ENCODE measurements at regions not wholly inside any gene's neighbourhood (a gene's known extent, or its start where the extent isn't known, plus 50 kb on each side); places are given as distances from the start of the nearest gene placed in this dataset.

DNA sequence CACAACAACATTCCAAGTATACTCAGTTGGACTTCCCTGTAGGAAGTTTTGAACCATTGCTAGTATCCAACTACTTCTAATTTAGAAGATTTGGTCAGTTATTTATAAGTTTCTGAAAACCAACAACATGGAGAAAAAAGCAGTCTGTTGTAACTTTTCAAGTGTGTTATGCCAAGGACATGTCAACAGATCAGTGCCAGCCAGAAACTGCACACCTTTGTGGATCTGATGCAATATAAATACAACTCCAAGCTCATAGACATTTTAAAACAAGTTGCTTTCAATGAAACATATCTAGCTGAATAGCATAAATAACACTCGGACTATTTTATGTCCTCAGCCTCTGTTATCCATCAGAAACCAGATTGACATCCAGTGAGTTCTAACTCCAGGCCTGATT, 58.3 kb upstream of the CARMIL1 start:
- WGBS, 2 experiments (ENCODE audit: insufficient coverage in 2 of 2): no CpG with 5 or more reads among the region's 1 CpG
- H3K4me1 ChIP-seq (ENCODE audit: control insufficient read depth, insufficient read depth, low read length, poor library complexity, severe bottlenecking): peaks cover 19% of the 10 kb centered on the region
- no peak overlapping the region for H3K27ac ChIP-seq (ENCODE audit: low read depth, low read length, severe bottlenecking)
- no peak overlapping the region for H3K4me3 ChIP-seq (ENCODE audit: extremely low read depth, insufficient read depth, low read length, poor library complexity, severe bottlenecking)
- no peaks in the 10 kb centered on the region for H3K36me3 ChIP-seq (ENCODE audit: control insufficient read depth, insufficient read depth, low read length)
- H3K9me3 ChIP-seq (ENCODE audit: control insufficient read depth, low read length): no peaks in the 10 kb centered on the region

DNA sequence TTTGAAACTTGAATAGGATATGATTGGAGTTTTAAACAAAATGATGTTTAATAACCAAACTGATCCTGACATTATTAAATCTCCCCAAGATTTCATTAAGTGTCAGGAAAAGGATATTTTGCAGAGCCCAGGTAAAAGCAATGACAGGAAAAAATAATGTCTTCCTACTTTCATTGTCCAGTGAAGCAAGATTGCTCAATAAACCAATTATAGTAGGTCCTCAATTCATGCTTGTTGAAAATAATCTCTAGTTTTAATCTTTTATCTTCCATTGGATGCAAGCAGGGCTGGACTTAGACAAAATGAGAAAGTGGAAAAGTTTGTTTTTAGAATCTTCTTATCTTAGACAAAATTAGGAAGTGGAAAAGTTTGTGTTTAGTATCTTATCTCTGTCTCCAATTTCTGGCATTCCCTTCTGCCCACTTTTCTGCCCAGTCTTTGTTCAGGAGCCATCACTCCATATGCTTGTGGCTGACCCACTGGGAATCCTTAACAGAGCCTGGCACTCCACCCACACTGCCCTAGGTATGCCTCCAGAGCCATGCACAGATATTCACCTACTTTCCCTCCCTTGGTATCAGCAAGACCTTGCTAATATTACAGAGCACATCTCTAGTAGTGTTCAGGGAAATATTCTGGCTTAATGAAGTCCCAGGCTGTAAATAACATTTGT, 57.0 kb upstream of the CARMIL1 start:
- H3K36me3 ChIP-seq (ENCODE audit: control insufficient read depth, insufficient read depth, low read length): no peaks in the 10 kb centered on the region
- no peak overlapping the region for H3K27ac ChIP-seq (ENCODE audit: low read depth, low read length, severe bottlenecking)
- H3K4me3 ChIP-seq (ENCODE audit: extremely low read depth, insufficient read depth, low read length, poor library complexity, severe bottlenecking): no peak overlapping the region
- peaks cover 19% of the 10 kb centered on the region for H3K4me1 ChIP-seq (ENCODE audit: control insufficient read depth, insufficient read depth, low read length, poor library complexity, severe bottlenecking)
- no peaks in the 10 kb centered on the region for H3K9me3 ChIP-seq (ENCODE audit: control insufficient read depth, low read length)

DNA sequence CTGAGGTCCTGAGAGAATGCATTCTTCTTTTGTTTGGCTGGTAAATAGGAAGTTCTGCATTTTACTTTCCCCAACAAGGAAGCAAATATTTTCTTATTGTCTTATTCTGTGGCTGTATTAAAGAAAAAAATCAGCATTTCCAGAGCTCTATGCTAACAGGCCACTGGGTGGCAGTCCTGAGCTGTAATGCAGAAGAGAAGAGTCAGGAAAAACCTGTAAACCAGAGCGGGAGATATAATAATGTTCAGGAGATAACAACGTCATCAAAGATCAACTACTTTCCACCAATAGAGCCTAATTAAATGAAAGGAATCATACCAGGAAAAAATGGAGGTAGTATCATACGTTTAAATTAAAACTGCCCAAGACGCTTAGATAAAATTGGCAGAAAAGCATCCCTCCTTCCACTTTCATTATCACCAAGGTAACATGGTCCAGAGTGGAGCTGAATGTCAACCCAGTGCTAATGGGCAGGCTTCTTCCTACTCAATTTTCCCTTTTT, 55.6 kb upstream of the CARMIL1 start:
- Histone ChIP-seq H3K27ac (ENCODE audit: low read depth, low read length, severe bottlenecking) (no peak overlapping the region), H3K4me3 (ENCODE audit: extremely low read depth, insufficient read depth, low read length, poor library complexity, severe bottlenecking) (no peak overlapping the region), H3K4me1 (ENCODE audit: control insufficient read depth, insufficient read depth, low read length, poor library complexity, severe bottlenecking) (peaks cover 19% of the 10 kb centered on the region), H3K36me3 (ENCODE audit: control insufficient read depth, insufficient read depth, low read length) (no peaks in the 10 kb centered on the region), H3K9me3 (ENCODE audit: control insufficient read depth, low read length) (no peaks in the 10 kb centered on the region)
- 100% methylated on average over 1 of the region's 4 CpGs for WGBS, 2 experiments (ENCODE audit: insufficient coverage in 2 of 2)

- 88 to 100% methylated on average over 2 to 4 of the region's 4 CpGs for WGBS, 2 experiments (ENCODE audit: insufficient coverage in 2 of 2)
- peaks cover 20% of the 10 kb centered on the region for H3K4me1 ChIP-seq (ENCODE audit: control insufficient read depth, insufficient read depth, low read length, poor library complexity, severe bottlenecking)
- no peaks in the 10 kb centered on the region for H3K9me3 ChIP-seq (ENCODE audit: control insufficient read depth, low read length)
- no peak overlapping the region for H3K4me3 ChIP-seq (ENCODE audit: extremely low read depth, insufficient read depth, low read length, poor library complexity, severe bottlenecking)
- no peak overlapping the region for H3K27ac ChIP-seq (ENCODE audit: low read depth, low read length, severe bottlenecking)
- H3K36me3 ChIP-seq (ENCODE audit: control insufficient read depth, insufficient read depth, low read length): no peaks in the 10 kb centered on the region
Measured at GRCh38 chr6:25224242-25224641, 54.9 kb upstream of the CARMIL1 start.

DNA sequence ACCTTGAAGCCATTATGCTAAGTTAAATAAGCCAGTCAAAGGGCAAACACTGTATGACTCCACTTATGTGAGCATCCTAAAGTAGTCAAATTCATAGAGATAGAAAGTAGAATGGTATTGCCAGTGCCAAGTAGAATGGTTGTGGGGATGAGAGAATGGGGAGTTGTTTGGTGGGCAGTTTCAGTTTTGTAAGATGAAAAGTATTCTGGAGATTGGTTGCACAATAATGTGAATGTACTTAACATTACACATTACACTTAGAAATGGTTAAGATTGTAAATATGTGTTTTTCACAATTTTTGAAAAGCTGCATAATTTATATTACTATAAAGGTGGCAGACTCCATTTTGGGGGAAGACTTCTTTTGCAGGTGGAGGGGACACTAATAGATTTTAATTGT, 51.3 kb upstream of the CARMIL1 start:
- H3K36me3 ChIP-seq (ENCODE audit: control insufficient read depth, insufficient read depth, low read length): no peaks in the 10 kb centered on the region
- peaks cover 9% of the 10 kb centered on the region for H3K4me1 ChIP-seq (ENCODE audit: control insufficient read depth, insufficient read depth, low read length, poor library complexity, severe bottlenecking)
- no peak overlapping the region for H3K4me3 ChIP-seq (ENCODE audit: extremely low read depth, insufficient read depth, low read length, poor library complexity, severe bottlenecking)
- no peak overlapping the region for H3K27ac ChIP-seq (ENCODE audit: low read depth, low read length, severe bottlenecking)
- H3K9me3 ChIP-seq (ENCODE audit: control insufficient read depth, low read length): no peaks in the 10 kb centered on the region
